SK-N-SH (cell line): ENCODE measurements at regions not wholly inside any gene's neighbourhood (a gene's known extent, or its start where the extent isn't known, plus 50 kb on each side); places are given as distances from the start of the nearest gene placed in this dataset.

ENCODE experiments used
- CTCF ChIA-PET: fragments of 300-600, 350-600 bp; formaldehyde crosslinking; extraction: SDS; loops from one replicate; lab custom pipeline; 2021; lab: Yijun Ruan, JAX
- POLR2A ChIA-PET: fragments of 350-600 bp; sonication (Branson Sonifier 250); formaldehyde crosslinking; extraction: SDS; loops from one replicate; lab custom pipeline; 2020; ENCODE audit warnings: antibody characterized with exemption, inconsistent platforms; lab: Yijun Ruan, JAX
- DNase-seq: peaks from one replicate; pipeline ENCODE4 v3.0.0; 2012
- H2AFZ ChIP-seq: fragments of 200-600 bp; sonication (generic); 2 replicates; pipeline ENCODE4 v1.8.1; 2016; ENCODE audit warnings: antibody characterized with exemption, mild to moderate bottlenecking, low read depth
- H3F3A ChIP-seq: fragments of 200-600 bp; sonication (generic); replicated peaks from 2 replicates; pipeline ENCODE3; 2016; ENCODE audit warnings: antibody characterized with exemption, mild to moderate bottlenecking; ENCODE audit not compliant: insufficient read depth
- H3K27ac ChIP-seq, 2 experiments: fragments of 200-500 bp in 1 of 2; fragments of 200-600 bp in 1 of 2; sonication (Bioruptor generic) in 1 of 2; sonication (generic), shearing (Covaris generic) in 1 of 2; 2 replicates each; pipeline versions ENCODE4 v1.5.1 to v1.6.1; 2014 to 2016; ENCODE audit warnings: low read depth in 2 of 2, inconsistent platforms in 1 of 2, low read length in 1 of 2, mild to moderate bottlenecking in 1 of 2, mixed read lengths in 1 of 2
- H3K27me3 ChIP-seq: fragments of 200-600 bp; sonication (generic), shearing (Covaris generic); 2 replicates; pipeline ENCODE4 v1.6.1; 2016; ENCODE audit warnings: mixed run types; ENCODE audit not compliant: insufficient read depth
- H3K36me3 ChIP-seq, 2 experiments: fragments of 200-500 bp in 1 of 2; fragments of 200-600 bp in 1 of 2; sonication (Bioruptor generic) in 1 of 2; sonication (generic) in 1 of 2; replicated peaks in 1 of 2; 2 replicates each; pipeline versions ENCODE3 to v1.5.1; 2014 to 2016; ENCODE audit warnings: low read length in 1 of 2, mild to moderate bottlenecking in 1 of 2; ENCODE audit not compliant: insufficient read depth in 2 of 2, control insufficient read depth in 1 of 2
- H3K4me1 ChIP-seq, 2 experiments: fragments of 200-500 bp in 1 of 2; fragments of 200-600 bp in 1 of 2; sonication (Bioruptor generic) in 1 of 2; sonication (generic), shearing (Covaris generic) in 1 of 2; 2 replicates each; pipeline versions ENCODE4 v1.5.1 to v1.6.1; 2014 to 2016; ENCODE audit warnings: low read depth in 1 of 2, low read length in 1 of 2, mixed run types in 1 of 2; ENCODE audit not compliant: insufficient read depth in 2 of 2, control insufficient read depth in 1 of 2
- H3K4me2 ChIP-seq: fragments of 200-600 bp; sonication (generic), shearing (Covaris generic); 2 replicates; pipeline ENCODE4 v1.6.1; 2017; ENCODE audit warnings: mixed run types
- H3K4me3 ChIP-seq, 2 experiments: fragments of 200-500 bp in 1 of 2; fragments of 200-600 bp in 1 of 2; sonication (Bioruptor generic) in 1 of 2; sonication (generic), shearing (Covaris generic) in 1 of 2; 2 replicates each; pipeline versions ENCODE4 v1.5.1 to v1.8.1; 2014 to 2016; ENCODE audit warnings: low read depth in 2 of 2, inconsistent platforms in 1 of 2, low read length in 1 of 2, mild to moderate bottlenecking in 1 of 2, mixed read lengths in 1 of 2, moderate library complexity in 1 of 2
- H3K79me2 ChIP-seq: fragments of 200-600 bp; sonication (generic); 2 replicates; pipeline ENCODE4 v1.8.1; 2017; ENCODE audit warnings: mild to moderate bottlenecking; ENCODE audit not compliant: insufficient read depth
- H3K9ac ChIP-seq: fragments of 200-600 bp; sonication (generic); 2 replicates; pipeline ENCODE4 v1.6.1; 2017; ENCODE audit warnings: mixed run types
- H3K9me2 ChIP-seq: fragments of 200-600 bp; sonication (generic); 2 replicates; pipeline ENCODE4 v1.6.1; 2017; ENCODE audit warnings: mixed run types
- H3K9me3 ChIP-seq: fragments of 200-600 bp; sonication (generic); 2 replicates; pipeline ENCODE4 v1.6.1; 2017; ENCODE audit warnings: mixed run types, mild to moderate bottlenecking, moderate library complexity
- H4K20me1 ChIP-seq: fragments of 200-600 bp; sonication (generic); 2 replicates; pipeline ENCODE4 v1.6.1; 2017; ENCODE audit warnings: mild to moderate bottlenecking, mixed run types; ENCODE audit not compliant: insufficient read depth
- ELF1 ChIP-seq: IDR thresholded peaks from 2 replicates; pipeline ENCODE4 v1.4.0; 2012
- EP300 ChIP-seq, 2 experiments: IDR thresholded peaks; 2 replicates each; pipeline versions ENCODE4 v1.4.0 to v1.6.1; 2012; ENCODE audit warnings: borderline replicate concordance in 1 of 2, low read depth in 1 of 2, low read length in 1 of 2
- EZH2phosphoT487 ChIP-seq: fragments of 200-600 bp; sonication (generic); IDR thresholded peaks from 2 replicates; pipeline ENCODE4 v1.6.1; 2017; ENCODE audit warnings: low read depth, mixed run types, mild to moderate bottlenecking, antibody characterized with exemption, moderate library complexity, borderline replicate concordance
- GABPA ChIP-seq: IDR thresholded peaks from 2 replicates; pipeline ENCODE4 v1.4.0; 2012; ENCODE audit warnings: low read depth, mild to moderate bottlenecking
- JUND ChIP-seq: IDR thresholded peaks from 2 replicates; pipeline ENCODE4 v1.4.0; 2012
- POLR2AphosphoS5 ChIP-seq: IDR thresholded peaks from 2 replicates; pipeline ENCODE4 v1.6.1; 2012; ENCODE audit warnings: low read depth, low read length
- RAD21 ChIP-seq: IDR thresholded peaks from 2 replicates; pipeline ENCODE4 v1.6.1; 2012; ENCODE audit warnings: mild to moderate bottlenecking, low read length
- RXRA ChIP-seq: IDR thresholded peaks from 2 replicates; pipeline ENCODE4 v1.4.0; 2012; ENCODE audit warnings: low read depth, mild to moderate bottlenecking, borderline replicate concordance
- YY1 ChIP-seq: IDR thresholded peaks from 2 replicates; pipeline ENCODE4 v1.4.0; 2012; ENCODE audit warnings: low read depth, mild to moderate bottlenecking
- WGBS: methylation state at CpG from one replicate; pipeline ENCODE4 v1.1.6; 2017; ENCODE audit warnings: low lambda C conversion rate; 5-methylcytosine and 5-hydroxymethylcytosine counted together
- TF ChIP-seq, protein P1 (sequence below): fragments of 200-600 bp; sonication (generic); IDR thresholded peaks from 2 replicates; pipeline ENCODE4 v1.6.1; 2017; ENCODE audit warnings: antibody characterized with exemption, mild to moderate bottlenecking, moderate library complexity

GRCh38 chr3:187434524-187434923 is 66.3 kb downstream of the RTP4 start:
- no peak overlapping the region for H3K9ac ChIP-seq
- TF ChIP-seq RAD21 (no peak), YY1 (no peak), ELF1 (no peak), RXRA (no peak), JUND (no peak), EP300 (IDR thresholded peaks at IDR 0.05; ENCODE audit: borderline replicate concordance in 1 of 2, low read depth in 1 of 2, low read length in 1 of 2) (no peak), EZH2phosphoT487 (no peak), POLR2AphosphoS5 (no peak)
- 0% methylated on average over 2 of the region's 2 CpGs for WGBS
- H3K4me3 ChIP-seq = no peak overlapping the region
- H3K4me1 ChIP-seq = no peaks in the 10 kb centered on the region
- H3K4me2 ChIP-seq = no peak overlapping the region
- H3K9me2 ChIP-seq = no peaks in the 10 kb centered on the region
- ChIA-PET CTCF (interaction anchor here (1.3 kb wide), 1 partner anchor 13 kb away, joined by 3 read pairs; no protein-coding TSS in a partner anchor), POLR2A (no interaction called here)
- no peaks in the 10 kb centered on the region for H3K79me2 ChIP-seq
- DNase-seq = no peak
- no peaks in the 10 kb centered on the region for H3K27me3 ChIP-seq
- H3F3A ChIP-seq = no peaks in the 10 kb centered on the region
- H4K20me1 ChIP-seq = no peaks in the 10 kb centered on the region
- H2AFZ ChIP-seq = no peak overlapping the region
- no peaks in the 10 kb centered on the region for H3K9me3 ChIP-seq
- no peaks in the 10 kb centered on the region for H3K36me3 ChIP-seq
- H3K27ac ChIP-seq = no peak overlapping the region

DNA sequence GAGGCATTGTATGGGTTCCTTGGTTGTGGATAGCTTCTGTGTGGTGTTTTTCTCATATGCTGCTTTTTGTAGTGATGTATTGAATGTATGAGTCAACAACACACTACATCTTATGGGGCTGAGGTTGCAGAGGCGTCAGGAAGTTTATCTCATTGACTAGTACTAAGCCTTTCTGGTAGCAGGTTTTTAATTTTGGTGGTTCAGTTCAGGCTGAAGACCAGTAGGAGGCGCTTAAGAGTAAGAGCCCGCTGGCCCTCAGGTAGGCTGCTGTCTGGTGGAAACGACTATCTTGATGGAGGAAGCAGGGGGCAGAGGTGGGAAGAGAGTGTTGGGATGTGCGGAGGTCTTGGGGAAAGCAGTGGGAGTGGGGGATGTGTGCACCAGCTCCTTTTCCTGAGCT is 62.4 kb downstream of the RTP4 start:
- Histone ChIP-seq H3K9ac (no peak overlapping the region), H3K79me2 (no peaks in the 10 kb centered on the region), H3K4me1 (no peaks in the 10 kb centered on the region), H3K27ac (no peak overlapping the region), H3K9me3 (no peaks in the 10 kb centered on the region), H3K4me2 (no peak overlapping the region), H4K20me1 (no peaks in the 10 kb centered on the region), H3K27me3 (no peaks in the 10 kb centered on the region), H3F3A (no peaks in the 10 kb centered on the region), H3K36me3 (no peaks in the 10 kb centered on the region), H2AFZ (no peak overlapping the region), H3K9me2 (no peaks in the 10 kb centered on the region), H3K4me3 (no peak overlapping the region)
- ChIA-PET POLR2A (no interaction called here), CTCF (interaction anchor here (0.9 kb wide), 1 partner anchor 186 kb away, joined by 3 read pairs; no protein-coding TSS in a partner anchor)
- WGBS = 18% methylated on average over 5 of the region's 5 CpGs
- no peak for TF ChIP-seq GABPA
- TF ChIP-seq, protein P1, sequence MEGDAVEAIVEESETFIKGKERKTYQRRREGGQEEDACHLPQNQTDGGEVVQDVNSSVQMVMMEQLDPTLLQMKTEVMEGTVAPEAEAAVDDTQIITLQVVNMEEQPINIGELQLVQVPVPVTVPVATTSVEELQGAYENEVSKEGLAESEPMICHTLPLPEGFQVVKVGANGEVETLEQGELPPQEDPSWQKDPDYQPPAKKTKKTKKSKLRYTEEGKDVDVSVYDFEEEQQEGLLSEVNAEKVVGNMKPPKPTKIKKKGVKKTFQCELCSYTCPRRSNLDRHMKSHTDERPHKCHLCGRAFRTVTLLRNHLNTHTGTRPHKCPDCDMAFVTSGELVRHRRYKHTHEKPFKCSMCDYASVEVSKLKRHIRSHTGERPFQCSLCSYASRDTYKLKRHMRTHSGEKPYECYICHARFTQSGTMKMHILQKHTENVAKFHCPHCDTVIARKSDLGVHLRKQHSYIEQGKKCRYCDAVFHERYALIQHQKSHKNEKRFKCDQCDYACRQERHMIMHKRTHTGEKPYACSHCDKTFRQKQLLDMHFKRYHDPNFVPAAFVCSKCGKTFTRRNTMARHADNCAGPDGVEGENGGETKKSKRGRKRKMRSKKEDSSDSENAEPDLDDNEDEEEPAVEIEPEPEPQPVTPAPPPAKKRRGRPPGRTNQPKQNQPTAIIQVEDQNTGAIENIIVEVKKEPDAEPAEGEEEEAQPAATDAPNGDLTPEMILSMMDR = peak; percentile 28; the same call in 1 of the 2 replicates
- DNase-seq = no peak
